ENCODE measurements at regions not wholly inside any gene's neighbourhood (a gene's known extent, or its start where the extent isn't known, plus 50 kb on each side); places are given as distances from the start of the nearest gene placed in this dataset.

GRCh38 chr2:155099784-155100183 is 401.3 kb downstream of the KCNJ3 start:
- TF ChIP-seq, protein P1, sequence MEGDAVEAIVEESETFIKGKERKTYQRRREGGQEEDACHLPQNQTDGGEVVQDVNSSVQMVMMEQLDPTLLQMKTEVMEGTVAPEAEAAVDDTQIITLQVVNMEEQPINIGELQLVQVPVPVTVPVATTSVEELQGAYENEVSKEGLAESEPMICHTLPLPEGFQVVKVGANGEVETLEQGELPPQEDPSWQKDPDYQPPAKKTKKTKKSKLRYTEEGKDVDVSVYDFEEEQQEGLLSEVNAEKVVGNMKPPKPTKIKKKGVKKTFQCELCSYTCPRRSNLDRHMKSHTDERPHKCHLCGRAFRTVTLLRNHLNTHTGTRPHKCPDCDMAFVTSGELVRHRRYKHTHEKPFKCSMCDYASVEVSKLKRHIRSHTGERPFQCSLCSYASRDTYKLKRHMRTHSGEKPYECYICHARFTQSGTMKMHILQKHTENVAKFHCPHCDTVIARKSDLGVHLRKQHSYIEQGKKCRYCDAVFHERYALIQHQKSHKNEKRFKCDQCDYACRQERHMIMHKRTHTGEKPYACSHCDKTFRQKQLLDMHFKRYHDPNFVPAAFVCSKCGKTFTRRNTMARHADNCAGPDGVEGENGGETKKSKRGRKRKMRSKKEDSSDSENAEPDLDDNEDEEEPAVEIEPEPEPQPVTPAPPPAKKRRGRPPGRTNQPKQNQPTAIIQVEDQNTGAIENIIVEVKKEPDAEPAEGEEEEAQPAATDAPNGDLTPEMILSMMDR (IDR thresholded peaks at IDR 0.05) = no peak
- TF ChIP-seq POLR2A (IDR thresholded peaks at IDR 0.05) = no peak

All from heart left ventricle (tissue), 13 donors.